Activated T-helper 1 cell treated with anti-CD3 and anti-CD28 coated beads, Interleukin-12 subunit alpha, Interleukin-12 subunit beta, Interleukin-2, Interleukin-4 antibody, amounts not matched to agents 30 ng/mL and 10 ng/mL and 1 ng/mL, durations not matched to agents 14 hours and 24 hours and 36 hours (primary cell): ENCODE measurements at regions not wholly inside any gene's neighbourhood (a gene's known extent, or its start where the extent isn't known, plus 50 kb on each side); places are given as distances from the start of the nearest gene placed in this dataset.

Source experiments
- DNase-seq: peaks from one replicate; pipeline ENCODE4 v3.0.0; 2021; ENCODE audit warnings: low spot score
- H3K27ac Mint-ChIP-seq: one replicate; pipeline ENCODE4 v1.8.0; 2021; ENCODE audit warnings: mild to moderate bottlenecking, mixed read lengths
- H3K27me3 Mint-ChIP-seq: one replicate; pipeline ENCODE4 v1.8.0; 2022; ENCODE audit warnings: mild to moderate bottlenecking, moderate library complexity, mixed read lengths; ENCODE audit not compliant: insufficient read depth
- H3K36me3 Mint-ChIP-seq: one replicate; pipeline ENCODE4 v1.8.0; 2021; ENCODE audit warnings: low read depth, mixed read lengths
- H3K4me1 Mint-ChIP-seq: one replicate; pipeline ENCODE4 v1.8.0; 2021; ENCODE audit warnings: low read depth, mixed read lengths
- H3K4me3 Mint-ChIP-seq: one replicate; pipeline ENCODE4 v1.8.0; 2021; ENCODE audit warnings: mild to moderate bottlenecking, moderate library complexity, mixed read lengths
- H3K9me3 Mint-ChIP-seq: one replicate; pipeline ENCODE4 v1.8.0; 2021; ENCODE audit warnings: mixed read lengths
- intact Hi-C: fragments of 100-400 bp; cut with micrococcal nuclease; formaldehyde crosslinking; loops from one replicate; pipeline ENCODE4 v1.15.1; 2024

GRCh38 chr15:52844823-52845222 lies 54.7 kb upstream of the ONECUT1 start:
- H3K4me1 Mint-ChIP-seq: no peaks in the 10 kb centered on the region
- intact Hi-C loops: no loop called here
- H3K27ac Mint-ChIP-seq: no peak overlapping the region
- no peaks in the 10 kb centered on the region for H3K9me3 Mint-ChIP-seq
- H3K4me3 Mint-ChIP-seq: no peak overlapping the region
- no peaks in the 10 kb centered on the region for H3K36me3 Mint-ChIP-seq
- DNase-seq: no peak
- H3K27me3 Mint-ChIP-seq: peaks cover 12% of the 10 kb centered on the region
